GM12878 (cell line): ENCODE measurements at regions not wholly inside any gene's neighbourhood (a gene's known extent, or its start where the extent isn't known, plus 50 kb on each side); places are given as distances from the start of the nearest gene placed in this dataset.

Experiments used
- ATAC-seq: fragments of 200-7000 bp; cut with Tn5 transposase; 3 replicates; pipeline ENCODE4 v1.9.1; 2020; ENCODE audit warnings: mild to moderate bottlenecking, moderate library complexity
- BruUV-seq: library from RNA; stranded (reverse); fragments of 400-500 nt; replicated peaks from 2 replicates; lab custom pipeline; 2021; lab: Mats Ljungman, UMichigan
- CTCF ChIA-PET: fragments of 300-600 bp; sonication (Branson Sonifier 250); formaldehyde crosslinking; extraction: SDS; loops from one replicate; lab custom pipeline; 2021; ENCODE audit warnings: inconsistent platforms; lab: Yijun Ruan, JAX
- POLR2A ChIA-PET: fragments of 350-600 bp; formaldehyde crosslinking; extraction: SDS; loops from one replicate; lab custom pipeline; 2021; ENCODE audit warnings: inconsistent platforms; lab: Charles Lee
- RAD21 ChIA-PET: fragments of 300-600 bp; sonication (Branson Sonifier 250); formaldehyde crosslinking; loops from one replicate; lab custom pipeline; 2023; ENCODE audit warnings: antibody characterized with exemption; ENCODE audit not compliant: unreplicated experiment; lab: Charles Lee
- SMC1A ChIA-PET: fragments of 300-600 bp; sonication (Branson Sonifier 250); formaldehyde crosslinking; loops from one replicate; lab custom pipeline; 2023; ENCODE audit not compliant: unreplicated experiment, uncharacterized antibody; lab: Charles Lee
- DNase-seq: peaks from one replicate; pipeline ENCODE4 v3.0.0-alpha.2; 2011; ENCODE audit warnings: low read depth, low spot score
- FAIRE-seq: peaks from 3 replicates; lab custom pipeline; 2011; peaks lifted over from hg19 to GRCh38; lab: Jason Lieb, UNC
- H2AFZ ChIP-seq: 2 replicates; pipeline ENCODE4 v1.6.0; 2011; ENCODE audit warnings: low read depth, low read length, control low read depth; ENCODE audit not compliant: control insufficient read depth
- H3K27ac ChIP-seq: 2 replicates; pipeline ENCODE4 v1.5.1; 2011; ENCODE audit warnings: control low read depth; ENCODE audit not compliant: control insufficient read depth, insufficient read depth
- H3K27me3 ChIP-seq, 2 experiments: replicated peaks in 1 of 2; 2 replicates each; pipeline versions ENCODE4 v1.6.0 to v1.6.1; 2011; ENCODE audit warnings: low read length in 1 of 2; ENCODE audit not compliant: control insufficient read depth in 2 of 2, insufficient read depth in 2 of 2
- H3K36me3 ChIP-seq, 2 experiments: 2 replicates each; pipeline ENCODE4 v1.5.1; 2011; ENCODE audit warnings: low read length in 1 of 2; ENCODE audit not compliant: control insufficient read depth in 2 of 2, insufficient read depth in 2 of 2
- H3K4me1 ChIP-seq: 2 replicates; pipeline ENCODE4 v1.6.1; 2011; ENCODE audit warnings: mild to moderate bottlenecking, low read length, moderate library complexity, mixed read lengths; ENCODE audit not compliant: control insufficient read depth, insufficient read depth
- H3K4me2 ChIP-seq: 2 replicates; pipeline ENCODE4 v1.6.0; 2011; ENCODE audit warnings: control low read depth; ENCODE audit not compliant: control insufficient read depth, insufficient read depth
- H3K4me3 ChIP-seq: fragments of 200-600 bp; sonication (generic); 2 replicates; pipeline ENCODE4 v1.5.1; 2016
- H3K79me2 ChIP-seq: 2 replicates; pipeline ENCODE4 v1.6.0; 2011; ENCODE audit warnings: low read length; ENCODE audit not compliant: control insufficient read depth, insufficient read depth
- H3K9ac ChIP-seq: 2 replicates; pipeline ENCODE4 v1.8.0; 2011; ENCODE audit warnings: low read length, control low read depth, mixed read lengths; ENCODE audit not compliant: control insufficient read depth, insufficient read depth
- H3K9me3 ChIP-seq: replicated peaks from 3 replicates; pipeline ENCODE4 v1.5.1; 2011; ENCODE audit warnings: mild to moderate bottlenecking, low read length; ENCODE audit not compliant: control insufficient read depth, insufficient read depth
- H4K20me1 ChIP-seq: 2 replicates; pipeline ENCODE4 v1.6.0; 2011; ENCODE audit not compliant: control insufficient read depth, insufficient read depth
- PKNOX1 ChIP-seq: fragments of 450-650 bp; IDR thresholded peaks from 2 replicates; pipeline ENCODE4 v1.6.1; 2016; ENCODE audit warnings: mild to moderate bottlenecking
- POU2F2 ChIP-seq: IDR thresholded peaks from 3 replicates; pipeline ENCODE4 v1.6.1; 2011; ENCODE audit warnings: low read depth, mild to moderate bottlenecking, low read length, borderline replicate concordance
- ZNF274 ChIP-seq: IDR thresholded peaks from one replicate; pipeline ENCODE4 v1.8.0; 2011; ENCODE audit not compliant: insufficient read length, insufficient read depth
- WGBS: methylation state at CpG from one replicate; pipeline ENCODE4 v1.1.6; 2016; ENCODE audit warnings: low lambda C conversion rate; ENCODE audit not compliant: insufficient replicate concordance, insufficient coverage; ENCODE audit errors: missing lambda C conversion rate; 5-methylcytosine and 5-hydroxymethylcytosine counted together
- in situ Hi-C: fragments of 300-500 bp; cut with MboI; formaldehyde crosslinking; loops from 9 replicates; pipeline ENCODE4 v1.14.3; 2018; ENCODE audit warnings: mixed read lengths
- intact Hi-C: fragments of 100-400 bp; cut with micrococcal nuclease; formaldehyde crosslinking; loops from one replicate; pipeline ENCODE4 v1.14.2; 2022; ENCODE audit not compliant: unreplicated experiment
- TF ChIP-seq, protein P1 (sequence below): fragments of 450-650 bp; IDR thresholded peaks from 2 replicates; pipeline ENCODE4 v1.6.1; 2017; ENCODE audit warnings: borderline replicate concordance
- TF ChIP-seq, protein P2 (sequence below): fragments of 450-650 bp; IDR thresholded peaks from 2 replicates; pipeline ENCODE4 v1.6.1; 2017; ENCODE audit warnings: mild to moderate bottlenecking, moderate library complexity

DNA sequence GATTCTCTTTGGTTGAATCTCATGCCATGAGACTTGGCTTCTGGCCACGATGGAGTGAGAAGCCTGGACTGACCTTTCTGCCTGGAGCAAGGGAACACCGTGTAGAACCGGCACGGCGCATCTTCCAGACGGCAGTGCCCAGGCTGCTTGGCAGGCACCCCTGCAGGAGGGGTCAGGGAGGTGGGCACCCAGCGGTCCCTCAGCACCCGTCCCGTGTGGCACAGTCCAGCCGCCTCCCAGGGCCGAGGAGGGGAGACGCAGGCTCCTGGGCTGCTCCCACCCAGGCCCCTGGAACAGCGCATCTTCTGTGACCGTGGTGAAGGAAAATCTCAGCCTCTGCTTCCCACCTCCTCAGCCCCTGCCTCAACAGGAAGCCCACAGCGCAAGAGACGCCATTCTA lies 95.7 kb downstream of the CMPK2 start:
- no peak for FAIRE-seq
- Histone ChIP-seq H3K9me3 (no peaks in the 10 kb centered on the region), H3K4me2 (no peak overlapping the region), H3K79me2 (no peaks in the 10 kb centered on the region), H4K20me1 (no peaks in the 10 kb centered on the region), H3K27me3 (no peaks in the 10 kb centered on the region; a peak in 1 of 4 replicates), H3K27ac (no peak overlapping the region), H3K9ac (no peak overlapping the region), H2AFZ (no peak overlapping the region), H3K4me3 (no peak overlapping the region), H3K4me1 (no peaks in the 10 kb centered on the region), H3K36me3 (no peaks in the 10 kb centered on the region)
- DNase-seq: no peak
- in situ Hi-C loops: no loop called here
- CTCF ChIA-PET: no interaction called here
- TF ChIP-seq PKNOX1 (no peak), POU2F2 (no peak), ZNF274 (no peak)
- TF ChIP-seq, protein P1, sequence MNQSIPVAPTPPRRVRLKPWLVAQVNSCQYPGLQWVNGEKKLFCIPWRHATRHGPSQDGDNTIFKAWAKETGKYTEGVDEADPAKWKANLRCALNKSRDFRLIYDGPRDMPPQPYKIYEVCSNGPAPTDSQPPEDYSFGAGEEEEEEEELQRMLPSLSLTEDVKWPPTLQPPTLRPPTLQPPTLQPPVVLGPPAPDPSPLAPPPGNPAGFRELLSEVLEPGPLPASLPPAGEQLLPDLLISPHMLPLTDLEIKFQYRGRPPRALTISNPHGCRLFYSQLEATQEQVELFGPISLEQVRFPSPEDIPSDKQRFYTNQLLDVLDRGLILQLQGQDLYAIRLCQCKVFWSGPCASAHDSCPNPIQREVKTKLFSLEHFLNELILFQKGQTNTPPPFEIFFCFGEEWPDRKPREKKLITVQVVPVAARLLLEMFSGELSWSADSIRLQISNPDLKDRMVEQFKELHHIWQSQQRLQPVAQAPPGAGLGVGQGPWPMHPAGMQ: no peak
- TF ChIP-seq, protein P2, sequence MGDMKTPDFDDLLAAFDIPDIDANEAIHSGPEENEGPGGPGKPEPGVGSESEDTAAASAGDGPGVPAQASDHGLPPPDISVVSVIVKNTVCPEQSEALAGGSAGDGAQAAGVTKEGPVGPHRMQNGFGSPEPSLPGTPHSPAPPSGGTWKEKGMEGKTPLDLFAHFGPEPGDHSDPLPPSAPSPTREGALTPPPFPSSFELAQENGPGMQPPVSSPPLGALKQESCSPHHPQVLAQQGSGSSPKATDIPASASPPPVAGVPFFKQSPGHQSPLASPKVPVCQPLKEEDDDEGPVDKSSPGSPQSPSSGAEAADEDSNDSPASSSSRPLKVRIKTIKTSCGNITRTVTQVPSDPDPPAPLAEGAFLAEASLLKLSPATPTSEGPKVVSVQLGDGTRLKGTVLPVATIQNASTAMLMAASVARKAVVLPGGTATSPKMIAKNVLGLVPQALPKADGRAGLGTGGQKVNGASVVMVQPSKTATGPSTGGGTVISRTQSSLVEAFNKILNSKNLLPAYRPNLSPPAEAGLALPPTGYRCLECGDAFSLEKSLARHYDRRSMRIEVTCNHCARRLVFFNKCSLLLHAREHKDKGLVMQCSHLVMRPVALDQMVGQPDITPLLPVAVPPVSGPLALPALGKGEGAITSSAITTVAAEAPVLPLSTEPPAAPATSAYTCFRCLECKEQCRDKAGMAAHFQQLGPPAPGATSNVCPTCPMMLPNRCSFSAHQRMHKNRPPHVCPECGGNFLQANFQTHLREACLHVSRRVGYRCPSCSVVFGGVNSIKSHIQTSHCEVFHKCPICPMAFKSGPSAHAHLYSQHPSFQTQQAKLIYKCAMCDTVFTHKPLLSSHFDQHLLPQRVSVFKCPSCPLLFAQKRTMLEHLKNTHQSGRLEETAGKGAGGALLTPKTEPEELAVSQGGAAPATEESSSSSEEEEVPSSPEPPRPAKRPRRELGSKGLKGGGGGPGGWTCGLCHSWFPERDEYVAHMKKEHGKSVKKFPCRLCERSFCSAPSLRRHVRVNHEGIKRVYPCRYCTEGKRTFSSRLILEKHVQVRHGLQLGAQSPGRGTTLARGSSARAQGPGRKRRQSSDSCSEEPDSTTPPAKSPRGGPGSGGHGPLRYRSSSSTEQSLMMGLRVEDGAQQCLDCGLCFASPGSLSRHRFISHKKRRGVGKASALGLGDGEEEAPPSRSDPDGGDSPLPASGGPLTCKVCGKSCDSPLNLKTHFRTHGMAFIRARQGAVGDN: no peak
- BruUV-seq: no TSS peak
- intact Hi-C loops: loop anchor here (5.0 to 10.0 kb wide), 3 partner anchors 665 to 1478 kb away; no protein-coding TSS in a partner anchor
- SMC1A ChIA-PET: no interaction called here
- POLR2A ChIA-PET: no interaction called here
- WGBS: 69% methylated on average over 16 of the region's 16 CpGs
- no peak for ATAC-seq
- RAD21 ChIA-PET: no interaction called here
